Ovary (tissue), 3 donors: ENCODE measurements at regions not wholly inside any gene's neighbourhood (a gene's known extent, or its start where the extent isn't known, plus 50 kb on each side); places are given as distances from the start of the nearest gene placed in this dataset.

ENCODE experiments used
- EP300 ChIP-seq: sonication (generic); formaldehyde crosslinking; IDR thresholded peaks from one replicate; pipeline ENCODE4 v1.6.1; 2017; ENCODE audit warnings: antibody characterized with exemption
- TF ChIP-seq, protein P1 (sequence below), 3 donors: fragments of 450-650 bp in 2 of 3; fragments of 200-600 bp in 1 of 3; IDR thresholded peaks; one replicate each; pipeline versions ENCODE4 v1.5.1 to v1.8.0; 2016 to 2022; ENCODE audit warnings: antibody characterized with exemption in 3 of 3, mild to moderate bottlenecking in 1 of 3
- donor health status: DM: no; HTN: no; CAD: no.

DNA sequence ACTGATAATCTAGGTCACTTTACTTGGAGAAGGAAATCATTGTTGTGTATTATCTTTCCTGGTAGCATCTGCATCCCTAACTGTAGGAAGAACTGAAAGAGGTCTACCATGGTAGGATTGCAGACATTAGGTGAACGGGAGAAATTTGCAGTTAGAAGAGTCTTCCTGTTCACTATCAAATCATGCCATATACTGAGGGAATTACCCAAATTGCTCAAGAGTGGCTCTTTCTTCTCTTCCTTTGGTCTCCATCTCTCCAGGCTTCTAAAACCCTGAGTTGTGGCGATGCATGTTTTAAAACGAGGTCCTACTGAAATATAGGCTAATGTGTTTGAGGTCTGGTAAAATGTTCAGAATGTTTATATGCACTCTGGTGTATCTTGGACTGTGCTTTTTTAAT lies 85.3 kb upstream of the HK2 start:
- TF ChIP-seq, protein P1, sequence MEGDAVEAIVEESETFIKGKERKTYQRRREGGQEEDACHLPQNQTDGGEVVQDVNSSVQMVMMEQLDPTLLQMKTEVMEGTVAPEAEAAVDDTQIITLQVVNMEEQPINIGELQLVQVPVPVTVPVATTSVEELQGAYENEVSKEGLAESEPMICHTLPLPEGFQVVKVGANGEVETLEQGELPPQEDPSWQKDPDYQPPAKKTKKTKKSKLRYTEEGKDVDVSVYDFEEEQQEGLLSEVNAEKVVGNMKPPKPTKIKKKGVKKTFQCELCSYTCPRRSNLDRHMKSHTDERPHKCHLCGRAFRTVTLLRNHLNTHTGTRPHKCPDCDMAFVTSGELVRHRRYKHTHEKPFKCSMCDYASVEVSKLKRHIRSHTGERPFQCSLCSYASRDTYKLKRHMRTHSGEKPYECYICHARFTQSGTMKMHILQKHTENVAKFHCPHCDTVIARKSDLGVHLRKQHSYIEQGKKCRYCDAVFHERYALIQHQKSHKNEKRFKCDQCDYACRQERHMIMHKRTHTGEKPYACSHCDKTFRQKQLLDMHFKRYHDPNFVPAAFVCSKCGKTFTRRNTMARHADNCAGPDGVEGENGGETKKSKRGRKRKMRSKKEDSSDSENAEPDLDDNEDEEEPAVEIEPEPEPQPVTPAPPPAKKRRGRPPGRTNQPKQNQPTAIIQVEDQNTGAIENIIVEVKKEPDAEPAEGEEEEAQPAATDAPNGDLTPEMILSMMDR (IDR thresholded peaks at IDR 0.05), result no peak
- TF ChIP-seq EP300, result no peak
